Osteocyte (in vitro differentiated cells): ENCODE measurements at regions not wholly inside any gene's neighbourhood (a gene's known extent, or its start where the extent isn't known, plus 50 kb on each side); places are given as distances from the start of the nearest gene placed in this dataset.

Source experiments
- DNase-seq: peaks from one replicate; pipeline ENCODE4 v3.0.0; 2021; ENCODE audit warnings: mixed read lengths; ENCODE audit not compliant: unreplicated experiment; ENCODE audit errors: extremely low spot score
- H3K27ac Mint-ChIP-seq: one replicate; pipeline ENCODE4 v1.8.0; 2021; ENCODE audit warnings: mild to moderate bottlenecking, mixed read lengths; ENCODE audit not compliant: unreplicated experiment
- H3K27me3 Mint-ChIP-seq: one replicate; pipeline ENCODE4 v1.8.0; 2021; ENCODE audit warnings: mixed read lengths; ENCODE audit not compliant: unreplicated experiment
- H3K36me3 Mint-ChIP-seq: one replicate; pipeline ENCODE4 v1.8.0; 2021; ENCODE audit warnings: mixed read lengths; ENCODE audit not compliant: unreplicated experiment
- H3K4me1 Mint-ChIP-seq: one replicate; pipeline ENCODE4 v1.8.0; 2021; ENCODE audit warnings: mixed read lengths; ENCODE audit not compliant: unreplicated experiment
- H3K4me3 Mint-ChIP-seq: one replicate; pipeline ENCODE4 v1.8.0; 2021; ENCODE audit warnings: mild to moderate bottlenecking, moderate library complexity, mixed read lengths; ENCODE audit not compliant: unreplicated experiment
- H3K9me3 Mint-ChIP-seq: one replicate; pipeline ENCODE4 v1.8.0; 2021; ENCODE audit warnings: mixed read lengths; ENCODE audit not compliant: unreplicated experiment
- TF ChIP-seq, protein P1 (sequence below): fragments of 200-600 bp; sonication (generic); IDR thresholded peaks from 2 replicates; pipeline ENCODE4 v1.5.0; 2021; ENCODE audit warnings: antibody characterized with exemption, mild to moderate bottlenecking, moderate library complexity

DNA sequence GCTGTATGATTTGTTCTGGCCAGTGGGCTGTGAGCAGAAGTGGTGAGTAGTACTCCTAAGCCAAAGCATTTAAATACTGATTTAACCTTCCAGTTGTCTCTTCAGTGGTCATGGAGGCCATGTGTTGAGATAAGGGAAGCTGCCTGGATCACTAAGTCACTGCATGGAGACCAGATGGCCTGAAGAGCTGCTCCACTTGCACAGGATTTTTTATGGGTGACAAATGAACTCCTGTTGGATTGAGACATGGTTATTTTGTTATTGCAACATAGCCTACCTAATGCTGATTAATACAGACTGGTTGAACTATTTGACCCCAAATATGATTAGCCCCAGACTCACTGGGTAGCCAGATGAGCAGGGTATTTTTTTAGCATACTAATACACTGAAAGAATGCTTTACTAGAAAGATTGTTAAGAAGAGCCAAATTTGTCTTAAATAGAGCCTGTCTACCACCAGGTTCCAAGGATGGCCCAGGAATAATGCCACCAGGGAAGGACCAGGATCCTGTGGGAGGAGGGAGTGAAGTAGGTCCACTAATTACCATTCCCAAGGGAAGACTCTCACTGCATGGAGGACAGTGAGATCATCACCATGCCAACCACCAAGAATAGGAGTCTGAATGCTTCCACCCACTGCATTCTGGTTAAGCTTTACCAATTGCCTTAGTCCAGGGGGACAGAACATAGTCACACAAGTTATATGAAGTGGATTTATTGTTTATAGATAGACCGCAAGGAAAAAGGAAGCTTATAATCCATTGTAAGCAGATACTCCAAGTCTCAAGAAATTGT, 187.4 kb upstream of the IRX6 start:
- H3K27ac Mint-ChIP-seq, result no peak overlapping the region
- TF ChIP-seq, protein P1, sequence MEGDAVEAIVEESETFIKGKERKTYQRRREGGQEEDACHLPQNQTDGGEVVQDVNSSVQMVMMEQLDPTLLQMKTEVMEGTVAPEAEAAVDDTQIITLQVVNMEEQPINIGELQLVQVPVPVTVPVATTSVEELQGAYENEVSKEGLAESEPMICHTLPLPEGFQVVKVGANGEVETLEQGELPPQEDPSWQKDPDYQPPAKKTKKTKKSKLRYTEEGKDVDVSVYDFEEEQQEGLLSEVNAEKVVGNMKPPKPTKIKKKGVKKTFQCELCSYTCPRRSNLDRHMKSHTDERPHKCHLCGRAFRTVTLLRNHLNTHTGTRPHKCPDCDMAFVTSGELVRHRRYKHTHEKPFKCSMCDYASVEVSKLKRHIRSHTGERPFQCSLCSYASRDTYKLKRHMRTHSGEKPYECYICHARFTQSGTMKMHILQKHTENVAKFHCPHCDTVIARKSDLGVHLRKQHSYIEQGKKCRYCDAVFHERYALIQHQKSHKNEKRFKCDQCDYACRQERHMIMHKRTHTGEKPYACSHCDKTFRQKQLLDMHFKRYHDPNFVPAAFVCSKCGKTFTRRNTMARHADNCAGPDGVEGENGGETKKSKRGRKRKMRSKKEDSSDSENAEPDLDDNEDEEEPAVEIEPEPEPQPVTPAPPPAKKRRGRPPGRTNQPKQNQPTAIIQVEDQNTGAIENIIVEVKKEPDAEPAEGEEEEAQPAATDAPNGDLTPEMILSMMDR, result no peak
- H3K36me3 Mint-ChIP-seq, result no peaks in the 10 kb centered on the region

DNA sequence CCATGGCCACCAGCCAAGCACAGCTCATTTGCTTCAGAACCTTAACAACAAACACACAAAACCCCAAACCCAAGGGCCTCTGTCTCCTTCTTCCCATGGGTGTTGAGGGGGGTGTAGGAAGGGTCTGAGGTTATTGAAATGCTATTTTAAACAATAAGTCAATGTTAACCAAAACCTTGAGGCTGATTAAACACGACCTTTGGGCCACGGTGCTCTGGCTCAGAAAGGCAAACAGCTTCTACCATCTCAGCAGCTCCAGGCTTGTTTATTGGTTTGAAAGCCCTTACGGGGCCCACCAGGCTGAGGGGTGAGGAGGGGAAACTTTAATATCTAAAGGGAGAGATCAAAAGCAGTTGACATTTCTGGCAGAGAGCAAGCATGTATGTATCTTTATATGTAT, 185.7 kb upstream of the IRX6 start:
- TF ChIP-seq, protein P1, result no peak
- no peak overlapping the region for H3K27ac Mint-ChIP-seq
- no peaks in the 10 kb centered on the region for H3K4me1 Mint-ChIP-seq
- no peaks in the 10 kb centered on the region for H3K9me3 Mint-ChIP-seq
- DNase-seq, result no peak
- H3K27me3 Mint-ChIP-seq, result no peaks in the 10 kb centered on the region
- H3K36me3 Mint-ChIP-seq, result no peaks in the 10 kb centered on the region
- no peak overlapping the region for H3K4me3 Mint-ChIP-seq

More for the DNA sequence above, 187.4 kb upstream of the IRX6 start:
- Mint-ChIP-seq H3K9me3 (no peaks in the 10 kb centered on the region), H3K4me1 (no peaks in the 10 kb centered on the region), H3K27me3 (no peaks in the 10 kb centered on the region), H3K4me3 (no peak overlapping the region)
- DNase-seq, result no peak

DNA sequence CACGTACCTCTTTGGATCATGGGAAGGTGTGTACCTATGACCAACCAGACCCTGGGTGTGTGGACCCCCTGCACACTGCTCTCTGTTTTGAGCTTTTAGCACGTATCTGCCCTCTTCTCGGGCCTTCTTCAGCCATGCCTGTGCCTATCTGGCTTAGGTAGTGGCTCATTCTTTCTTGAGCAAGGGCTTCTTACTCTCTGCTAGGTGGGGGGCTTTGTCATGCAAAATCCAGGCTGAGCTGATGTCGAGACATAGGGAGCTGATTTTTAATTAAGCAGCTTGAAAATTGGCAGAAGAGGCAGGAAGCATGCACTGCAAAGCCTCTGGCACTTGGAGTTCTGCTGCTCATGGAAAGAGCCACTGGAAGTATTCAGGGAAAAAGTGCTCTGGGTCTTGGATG, 181.6 kb upstream of the IRX6 start:
- Mint-ChIP-seq H3K4me3 (no peak overlapping the region), H3K36me3 (no peaks in the 10 kb centered on the region), H3K27ac (no peak overlapping the region), H3K27me3 (no peaks in the 10 kb centered on the region), H3K4me1 (no peaks in the 10 kb centered on the region), H3K9me3 (peaks cover 8% of the 10 kb centered on the region)
- TF ChIP-seq, protein P1, result no peak
- DNase-seq, result no peak

DNA sequence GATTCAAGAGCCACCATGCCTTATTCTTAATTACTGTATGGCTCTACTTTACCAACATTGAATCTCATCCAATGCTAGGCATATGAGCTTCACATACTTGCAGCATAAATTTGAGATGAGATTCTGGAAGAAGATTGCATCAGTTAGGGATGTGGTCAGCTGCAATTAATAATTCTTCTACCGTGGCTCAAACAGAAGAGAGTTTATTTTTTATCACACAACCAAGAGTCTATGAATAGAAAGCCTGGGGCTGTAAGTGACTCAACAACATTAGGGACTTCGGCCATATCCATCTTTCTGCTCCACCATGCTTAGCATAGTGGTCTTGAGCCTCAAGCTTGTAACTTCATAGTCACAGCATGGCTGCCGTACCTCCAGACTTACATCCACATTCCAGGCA, 179.4 kb upstream of the IRX6 start:
- no peaks in the 10 kb centered on the region for H3K4me1 Mint-ChIP-seq
- H3K4me3 Mint-ChIP-seq, result no peak overlapping the region
- no peak overlapping the region for H3K27ac Mint-ChIP-seq
- H3K27me3 Mint-ChIP-seq, result no peaks in the 10 kb centered on the region
- TF ChIP-seq, protein P1, result no peak
- peaks cover 8% of the 10 kb centered on the region for H3K9me3 Mint-ChIP-seq
- no peaks in the 10 kb centered on the region for H3K36me3 Mint-ChIP-seq
- no peak for DNase-seq

DNA sequence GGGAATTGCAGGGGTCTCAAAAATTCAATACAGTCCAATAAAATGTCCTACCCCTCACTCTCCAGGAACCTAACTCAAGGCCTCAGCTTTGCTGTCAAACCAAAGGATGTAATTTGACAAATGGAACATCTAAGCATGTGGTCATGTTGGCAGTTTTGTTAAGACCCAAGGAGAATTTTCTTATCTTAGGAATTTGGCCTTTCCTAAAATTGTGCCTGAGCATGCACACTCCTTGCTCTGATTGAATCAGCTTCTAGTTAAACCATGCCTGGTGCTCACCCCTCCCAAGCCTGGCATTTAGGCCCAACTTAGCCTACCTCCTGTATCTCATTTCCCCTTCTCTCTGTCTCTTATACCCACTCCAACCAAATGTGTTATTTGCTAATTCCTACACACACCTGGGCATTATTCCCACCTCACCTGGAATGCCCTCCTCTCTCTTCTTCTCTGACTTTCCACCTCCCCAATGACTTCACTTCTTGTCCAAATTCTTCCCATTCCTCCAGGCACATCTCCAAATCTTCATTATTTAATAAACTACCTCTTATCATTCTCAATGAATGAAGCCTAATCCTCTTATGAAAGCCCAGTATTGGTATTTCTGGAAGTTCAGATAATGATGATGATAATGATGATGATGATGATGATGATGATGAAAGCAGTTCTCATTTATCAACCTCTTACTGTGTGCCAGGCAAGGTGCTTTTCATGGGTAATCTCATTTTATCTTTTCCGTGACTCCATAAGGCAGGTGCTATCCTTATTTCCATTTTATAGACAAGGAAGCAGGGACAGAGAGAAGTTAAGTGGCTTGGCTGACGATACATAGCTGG, 178.0 kb upstream of the IRX6 start:
- peaks cover 8% of the 10 kb centered on the region for H3K9me3 Mint-ChIP-seq
- no peaks in the 10 kb centered on the region for H3K4me1 Mint-ChIP-seq
- TF ChIP-seq, protein P1, result no peak
- no peaks in the 10 kb centered on the region for H3K36me3 Mint-ChIP-seq
- H3K27ac Mint-ChIP-seq, result no peak overlapping the region
- DNase-seq, result no peak
- H3K27me3 Mint-ChIP-seq, result no peaks in the 10 kb centered on the region
- H3K4me3 Mint-ChIP-seq, result no peak overlapping the region
